Neural cell (in vitro differentiated cells): ENCODE measurements at regions not wholly inside any gene's neighbourhood (a gene's known extent, or its start where the extent isn't known, plus 50 kb on each side); places are given as distances from the start of the nearest gene placed in this dataset.
"Not testable (repeated sequence)": the region's sequence is repeated elsewhere in the genome, so short reads cannot be mapped to it uniquely, and the experiment has no call there.

Source experiments
- EP300 ChIP-seq: fragments of 450-650 bp; conservative IDR thresholded peaks from 2 replicates; pipeline ENCODE4 v1.6.1; 2014; ENCODE audit warnings: antibody characterized with exemption, mild to moderate bottlenecking, moderate library complexity; ENCODE audit not compliant: poor library complexity, severe bottlenecking
- EZH2 ChIP-seq: fragments of 200-600, 300-800 bp; shearing (Covaris generic), sonication (generic); IDR thresholded peaks from 2 replicates; pipeline ENCODE4 v1.6.1; 2014; ENCODE audit warnings: antibody characterized with exemption, low read length, borderline replicate concordance, mild to moderate bottlenecking; ENCODE audit not compliant: insufficient read depth, poor library complexity, severe bottlenecking
- MXI1 ChIP-seq: fragments of 450-650 bp; conservative IDR thresholded peaks from 2 replicates; pipeline ENCODE4 v1.6.1; 2014; ENCODE audit warnings: antibody characterized with exemption, mild to moderate bottlenecking; ENCODE audit not compliant: poor library complexity, severe bottlenecking
- POLR2AphosphoS5 ChIP-seq: IDR thresholded peaks from 2 replicates; pipeline ENCODE4 v1.6.1; 2012
- RAD21 ChIP-seq: fragments of 450-650 bp; conservative IDR thresholded peaks from 2 replicates; pipeline ENCODE4 v1.6.1; 2014; ENCODE audit warnings: antibody characterized with exemption, mild to moderate bottlenecking, moderate library complexity
- SMC3 ChIP-seq: fragments of 450-650 bp; conservative IDR thresholded peaks from 2 replicates; pipeline ENCODE4 v1.6.1; 2014; ENCODE audit warnings: antibody characterized with exemption, mild to moderate bottlenecking, moderate library complexity; ENCODE audit not compliant: poor library complexity
- TAF1 ChIP-seq: IDR thresholded peaks from 2 replicates; pipeline ENCODE4 v1.6.1; 2012; ENCODE audit warnings: low read depth
- TF ChIP-seq, protein P1 (sequence below): fragments of 450-650 bp; IDR thresholded peaks from 2 replicates; pipeline ENCODE4 v1.5.1; 2014; ENCODE audit warnings: antibody characterized with exemption, mild to moderate bottlenecking, moderate library complexity; ENCODE audit not compliant: poor library complexity, severe bottlenecking
- TF ChIP-seq, protein P2 (sequence below): IDR thresholded peaks from 2 replicates; pipeline ENCODE4 v1.6.1; 2012; ENCODE audit warnings: borderline replicate concordance

DNA sequence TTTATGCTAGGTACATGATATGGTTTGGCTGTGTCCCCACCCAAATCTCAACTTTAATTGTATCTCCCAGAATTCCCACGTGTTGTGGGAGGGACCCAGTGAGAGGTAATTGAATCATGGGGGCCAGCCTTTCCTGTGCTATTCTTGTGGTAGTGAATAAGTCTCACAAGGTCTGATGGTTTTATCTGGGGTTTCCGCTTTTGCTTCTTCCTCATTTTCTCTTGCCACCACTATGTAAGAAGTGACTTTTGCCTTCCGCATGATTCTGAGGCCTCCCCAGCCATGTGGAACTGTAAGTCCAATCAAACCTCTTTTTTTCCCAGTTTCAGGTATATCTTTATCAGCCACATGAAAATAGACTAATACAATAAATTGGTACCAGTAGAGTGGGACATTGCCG is 106.2 kb upstream of the UNC5B start:
- TF ChIP-seq EP300, TAF1, RAD21, EZH2, POLR2AphosphoS5, MXI1, SMC3: not testable (repeated sequence)
- TF ChIP-seq, protein P1, sequence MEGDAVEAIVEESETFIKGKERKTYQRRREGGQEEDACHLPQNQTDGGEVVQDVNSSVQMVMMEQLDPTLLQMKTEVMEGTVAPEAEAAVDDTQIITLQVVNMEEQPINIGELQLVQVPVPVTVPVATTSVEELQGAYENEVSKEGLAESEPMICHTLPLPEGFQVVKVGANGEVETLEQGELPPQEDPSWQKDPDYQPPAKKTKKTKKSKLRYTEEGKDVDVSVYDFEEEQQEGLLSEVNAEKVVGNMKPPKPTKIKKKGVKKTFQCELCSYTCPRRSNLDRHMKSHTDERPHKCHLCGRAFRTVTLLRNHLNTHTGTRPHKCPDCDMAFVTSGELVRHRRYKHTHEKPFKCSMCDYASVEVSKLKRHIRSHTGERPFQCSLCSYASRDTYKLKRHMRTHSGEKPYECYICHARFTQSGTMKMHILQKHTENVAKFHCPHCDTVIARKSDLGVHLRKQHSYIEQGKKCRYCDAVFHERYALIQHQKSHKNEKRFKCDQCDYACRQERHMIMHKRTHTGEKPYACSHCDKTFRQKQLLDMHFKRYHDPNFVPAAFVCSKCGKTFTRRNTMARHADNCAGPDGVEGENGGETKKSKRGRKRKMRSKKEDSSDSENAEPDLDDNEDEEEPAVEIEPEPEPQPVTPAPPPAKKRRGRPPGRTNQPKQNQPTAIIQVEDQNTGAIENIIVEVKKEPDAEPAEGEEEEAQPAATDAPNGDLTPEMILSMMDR: not testable (repeated sequence)
- TF ChIP-seq, protein P2, sequence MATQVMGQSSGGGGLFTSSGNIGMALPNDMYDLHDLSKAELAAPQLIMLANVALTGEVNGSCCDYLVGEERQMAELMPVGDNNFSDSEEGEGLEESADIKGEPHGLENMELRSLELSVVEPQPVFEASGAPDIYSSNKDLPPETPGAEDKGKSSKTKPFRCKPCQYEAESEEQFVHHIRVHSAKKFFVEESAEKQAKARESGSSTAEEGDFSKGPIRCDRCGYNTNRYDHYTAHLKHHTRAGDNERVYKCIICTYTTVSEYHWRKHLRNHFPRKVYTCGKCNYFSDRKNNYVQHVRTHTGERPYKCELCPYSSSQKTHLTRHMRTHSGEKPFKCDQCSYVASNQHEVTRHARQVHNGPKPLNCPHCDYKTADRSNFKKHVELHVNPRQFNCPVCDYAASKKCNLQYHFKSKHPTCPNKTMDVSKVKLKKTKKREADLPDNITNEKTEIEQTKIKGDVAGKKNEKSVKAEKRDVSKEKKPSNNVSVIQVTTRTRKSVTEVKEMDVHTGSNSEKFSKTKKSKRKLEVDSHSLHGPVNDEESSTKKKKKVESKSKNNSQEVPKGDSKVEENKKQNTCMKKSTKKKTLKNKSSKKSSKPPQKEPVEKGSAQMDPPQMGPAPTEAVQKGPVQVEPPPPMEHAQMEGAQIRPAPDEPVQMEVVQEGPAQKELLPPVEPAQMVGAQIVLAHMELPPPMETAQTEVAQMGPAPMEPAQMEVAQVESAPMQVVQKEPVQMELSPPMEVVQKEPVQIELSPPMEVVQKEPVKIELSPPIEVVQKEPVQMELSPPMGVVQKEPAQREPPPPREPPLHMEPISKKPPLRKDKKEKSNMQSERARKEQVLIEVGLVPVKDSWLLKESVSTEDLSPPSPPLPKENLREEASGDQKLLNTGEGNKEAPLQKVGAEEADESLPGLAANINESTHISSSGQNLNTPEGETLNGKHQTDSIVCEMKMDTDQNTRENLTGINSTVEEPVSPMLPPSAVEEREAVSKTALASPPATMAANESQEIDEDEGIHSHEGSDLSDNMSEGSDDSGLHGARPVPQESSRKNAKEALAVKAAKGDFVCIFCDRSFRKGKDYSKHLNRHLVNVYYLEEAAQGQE: not testable (repeated sequence)
